ENCODE measurements at regions not wholly inside any gene's neighbourhood (a gene's known extent, or its start where the extent isn't known, plus 50 kb on each side); places are given as distances from the start of the nearest gene placed in this dataset.

DNA sequence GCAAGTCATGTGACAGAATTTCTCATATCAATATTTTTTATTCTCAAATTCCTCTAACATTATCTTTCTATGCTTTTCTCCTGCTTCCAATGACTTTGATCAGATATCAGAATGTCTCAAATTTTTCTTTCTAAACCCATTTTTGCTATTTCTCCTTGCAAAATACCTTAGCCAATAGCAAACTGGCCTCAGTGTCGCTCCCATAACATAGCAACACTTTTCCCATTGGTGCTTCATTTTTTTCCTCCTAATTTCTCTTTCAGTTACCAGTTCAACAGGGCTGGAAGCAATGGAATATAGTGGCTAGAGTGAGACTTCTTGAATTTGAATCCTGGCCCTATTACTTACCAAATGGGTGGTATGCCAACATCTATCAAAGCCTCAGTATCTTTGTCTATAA lies 1091.6 kb downstream of the C4orf33 start:
- TF ChIP-seq, protein P1, sequence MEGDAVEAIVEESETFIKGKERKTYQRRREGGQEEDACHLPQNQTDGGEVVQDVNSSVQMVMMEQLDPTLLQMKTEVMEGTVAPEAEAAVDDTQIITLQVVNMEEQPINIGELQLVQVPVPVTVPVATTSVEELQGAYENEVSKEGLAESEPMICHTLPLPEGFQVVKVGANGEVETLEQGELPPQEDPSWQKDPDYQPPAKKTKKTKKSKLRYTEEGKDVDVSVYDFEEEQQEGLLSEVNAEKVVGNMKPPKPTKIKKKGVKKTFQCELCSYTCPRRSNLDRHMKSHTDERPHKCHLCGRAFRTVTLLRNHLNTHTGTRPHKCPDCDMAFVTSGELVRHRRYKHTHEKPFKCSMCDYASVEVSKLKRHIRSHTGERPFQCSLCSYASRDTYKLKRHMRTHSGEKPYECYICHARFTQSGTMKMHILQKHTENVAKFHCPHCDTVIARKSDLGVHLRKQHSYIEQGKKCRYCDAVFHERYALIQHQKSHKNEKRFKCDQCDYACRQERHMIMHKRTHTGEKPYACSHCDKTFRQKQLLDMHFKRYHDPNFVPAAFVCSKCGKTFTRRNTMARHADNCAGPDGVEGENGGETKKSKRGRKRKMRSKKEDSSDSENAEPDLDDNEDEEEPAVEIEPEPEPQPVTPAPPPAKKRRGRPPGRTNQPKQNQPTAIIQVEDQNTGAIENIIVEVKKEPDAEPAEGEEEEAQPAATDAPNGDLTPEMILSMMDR (IDR thresholded peaks at IDR 0.05) = no peak
- no peak for TF ChIP-seq POLR2A (IDR thresholded peaks at IDR 0.05)
